Fibroblast of lung (primary cell): ENCODE measurements at regions not wholly inside any gene's neighbourhood (a gene's known extent, or its start where the extent isn't known, plus 50 kb on each side); places are given as distances from the start of the nearest gene placed in this dataset.

ENCODE experiments used
- DNase-seq, 2 donors: peaks; one replicate each; pipeline versions ENCODE4 v3.0.0 to v3.0.0-alpha.2; 2010; ENCODE audit warnings: low read depth in 2 of 2
- H2AFZ ChIP-seq: 2 replicates; pipeline ENCODE4 v1.5.1; 2012; ENCODE audit warnings: low read length, control low read depth, inconsistent platforms
- H3K27ac ChIP-seq: 2 replicates; pipeline ENCODE4 v1.5.1; 2011; ENCODE audit warnings: low read length, control low read depth; ENCODE audit not compliant: insufficient read depth
- H3K27me3 ChIP-seq: 2 replicates; pipeline ENCODE4 v1.5.1; 2011; ENCODE audit warnings: mild to moderate bottlenecking, low read length; ENCODE audit not compliant: control insufficient read depth, insufficient read depth
- H3K36me3 ChIP-seq: 2 replicates; pipeline ENCODE4 v1.5.1; 2011; ENCODE audit warnings: low read length; ENCODE audit not compliant: control insufficient read depth, insufficient read depth
- H3K4me1 ChIP-seq: 2 replicates; pipeline ENCODE4 v1.5.1; 2011; ENCODE audit warnings: low read length; ENCODE audit not compliant: control insufficient read depth, insufficient read depth; ENCODE audit errors: extremely low read depth
- H3K4me2 ChIP-seq: 2 replicates; pipeline ENCODE4 v1.5.1; 2011; ENCODE audit warnings: low read length, control low read depth; ENCODE audit not compliant: insufficient read depth; ENCODE audit errors: extremely low read depth
- H3K4me3 ChIP-seq, 4 experiments: fragments of 200-600 bp in 1 of 4; sonication (generic) in 1 of 4; replicated peaks in 1 of 4; 2 replicates each; pipeline ENCODE4 v1.5.1; 2011 to 2016; ENCODE audit warnings: low read length in 4 of 4, low read depth in 3 of 4, mild to moderate bottlenecking in 3 of 4, control low read depth in 2 of 4, inconsistent platforms in 1 of 4, mixed read lengths in 1 of 4; ENCODE audit not compliant: insufficient read depth in 1 of 4; ENCODE audit errors: control extremely low read depth in 1 of 4
- H3K79me2 ChIP-seq: 2 replicates; pipeline ENCODE4 v1.5.1; 2012; ENCODE audit warnings: mild to moderate bottlenecking, low read length, inconsistent platforms; ENCODE audit not compliant: control insufficient read depth, insufficient read depth
- H3K9ac ChIP-seq: 2 replicates; pipeline ENCODE4 v1.5.1; 2011; ENCODE audit warnings: mild to moderate bottlenecking, low read length, control low read depth; ENCODE audit not compliant: insufficient read depth
- H3K9me3 ChIP-seq: 2 replicates; pipeline ENCODE4 v1.5.1; 2012; ENCODE audit warnings: low read depth, low read length; ENCODE audit not compliant: control insufficient read depth, insufficient read depth
- H4K20me1 ChIP-seq: 2 replicates; pipeline ENCODE4 v1.5.1; 2011; ENCODE audit warnings: low read length; ENCODE audit not compliant: control insufficient read depth, insufficient read depth; ENCODE audit errors: extremely low read depth
- CTCF ChIP-seq, 2 donors: IDR thresholded peaks in 1 of 2; conservative IDR thresholded peaks in 1 of 2; 1 replicate in 1 of 2; 2 replicates in 1 of 2; pipeline ENCODE4 v1.5.1; 2011 to 2012; ENCODE audit warnings: low read length in 2 of 2, control low read depth in 1 of 2, inconsistent platforms in 1 of 2, low read depth in 1 of 2, mild to moderate bottlenecking in 1 of 2
- EZH2 ChIP-seq: IDR thresholded peaks from 2 replicates; pipeline ENCODE4 v1.5.1; 2012; ENCODE audit warnings: low read length, control low read depth, mild to moderate bottlenecking; ENCODE audit errors: missing control alignments

- Histone ChIP-seq H3K9ac (no peak overlapping the region), H4K20me1 (no peaks in the 10 kb centered on the region), H3K79me2 (no peaks in the 10 kb centered on the region), H3K4me3 (no peak overlapping the region), H3K27ac (no peak overlapping the region), H3K4me1 (no peaks in the 10 kb centered on the region), H3K27me3 (no peaks in the 10 kb centered on the region), H3K9me3 (no peaks in the 10 kb centered on the region), H3K36me3 (no peaks in the 10 kb centered on the region), H3K4me2 (no peak overlapping the region), H2AFZ (no peak overlapping the region)
- no peak for DNase-seq
- TF ChIP-seq EZH2 (no peak), CTCF (conservative IDR thresholded peaks at IDR 0.05 in 1 of 2, IDR thresholded peaks at IDR 0.05 in 1 of 2; ENCODE audit: low read depth in 1 of 2, low read length in 2 of 2) (no peak)
Measured at GRCh38 chr6:67450641-67451040, 1184.4 kb upstream of the ADGRB3 start.

- Histone ChIP-seq H2AFZ (no peak overlapping the region), H4K20me1 (no peaks in the 10 kb centered on the region), H3K9ac (no peak overlapping the region), H3K27ac (no peak overlapping the region), H3K79me2 (no peaks in the 10 kb centered on the region), H3K27me3 (no peaks in the 10 kb centered on the region), H3K36me3 (no peaks in the 10 kb centered on the region), H3K9me3 (no peaks in the 10 kb centered on the region), H3K4me3 (no peak overlapping the region), H3K4me1 (no peaks in the 10 kb centered on the region), H3K4me2 (no peak overlapping the region)
- DNase-seq: no peak
- TF ChIP-seq CTCF (conservative IDR thresholded peaks at IDR 0.05 in 1 of 2, IDR thresholded peaks at IDR 0.05 in 1 of 2; ENCODE audit: low read depth in 1 of 2, low read length in 2 of 2): no peak
- no peak for TF ChIP-seq EZH2
Measured at GRCh38 chr6:67449602-67450001, 1185.5 kb upstream of the ADGRB3 start.

GRCh38 chr6:67433124-67433523 lies 1202.0 kb upstream of the ADGRB3 start:
- no peaks in the 10 kb centered on the region for H3K4me1 ChIP-seq
- peak; percentile 1 to 50 for DNase-seq
- H3K4me3 ChIP-seq: no peak overlapping the region
- no peak overlapping the region for H3K27ac ChIP-seq
- no peaks in the 10 kb centered on the region for H3K9me3 ChIP-seq
- no peaks in the 10 kb centered on the region for H4K20me1 ChIP-seq
- no peak overlapping the region for H2AFZ ChIP-seq
- H3K4me2 ChIP-seq: no peak overlapping the region
- TF ChIP-seq CTCF (conservative IDR thresholded peaks at IDR 0.05 in 1 of 2, IDR thresholded peaks at IDR 0.05 in 1 of 2; ENCODE audit: low read depth in 1 of 2, low read length in 2 of 2): no peak
- no peak for TF ChIP-seq EZH2
- H3K79me2 ChIP-seq: no peaks in the 10 kb centered on the region
- no peaks in the 10 kb centered on the region for H3K36me3 ChIP-seq
- no peaks in the 10 kb centered on the region for H3K27me3 ChIP-seq
- H3K9ac ChIP-seq: no peak overlapping the region
